NCI-H2029 treated with DMSO at 0.1 percent for 48 hours (cell line): ENCODE measurements at regions not wholly inside any gene's neighbourhood (a gene's known extent, or its start where the extent isn't known, plus 50 kb on each side); places are given as distances from the start of the nearest gene placed in this dataset.
"Not testable (repeated sequence)": the region's sequence is repeated elsewhere in the genome, so short reads cannot be mapped to it uniquely, and the experiment has no call there.

ENCODE experiments used
- DNase-seq: peaks from one replicate; lab custom pipeline; 2025; lab: John Stamatoyannopoulos, UW

GRCh38 chr15:94844538-94845389 is 613.4 kb downstream of the MCTP2 start:
- DNase-seq: no peak

DNA sequence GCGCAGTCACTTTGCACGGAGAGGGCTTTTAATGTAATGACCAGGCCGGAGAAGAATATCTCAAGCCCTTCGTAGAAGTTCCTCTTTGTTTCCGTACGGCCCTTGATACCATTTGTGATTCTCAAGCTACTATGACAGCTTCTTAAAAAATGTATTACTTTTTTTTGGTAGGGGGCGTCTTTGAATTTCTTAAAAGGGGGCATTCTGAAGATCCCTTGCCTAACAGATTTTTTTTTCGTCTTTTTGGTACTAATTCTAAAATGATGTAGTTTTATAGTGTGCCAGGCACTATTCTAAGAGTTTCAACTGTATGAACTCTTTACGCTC is 614.0 kb downstream of the MCTP2 start:
- no peak for DNase-seq

DNA sequence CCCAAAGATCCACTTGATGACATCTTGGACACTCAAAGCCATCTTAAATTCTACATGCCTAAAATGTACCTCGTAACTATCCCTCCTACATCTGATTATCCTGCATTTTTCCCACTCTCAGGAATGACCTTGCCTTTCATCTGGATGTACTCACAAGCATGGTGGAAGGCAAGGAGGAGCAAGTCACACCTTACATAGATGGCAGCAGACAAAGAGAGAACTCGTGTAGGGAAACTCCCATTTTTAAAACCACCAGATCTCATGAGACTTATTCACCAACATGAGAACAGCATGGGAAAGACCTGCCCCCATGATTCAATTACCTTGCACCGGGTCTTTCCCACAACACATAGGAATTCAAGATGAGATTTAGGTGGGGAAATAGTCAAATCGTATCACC is 616.0 kb downstream of the MCTP2 start:
- no peak for DNase-seq

DNA sequence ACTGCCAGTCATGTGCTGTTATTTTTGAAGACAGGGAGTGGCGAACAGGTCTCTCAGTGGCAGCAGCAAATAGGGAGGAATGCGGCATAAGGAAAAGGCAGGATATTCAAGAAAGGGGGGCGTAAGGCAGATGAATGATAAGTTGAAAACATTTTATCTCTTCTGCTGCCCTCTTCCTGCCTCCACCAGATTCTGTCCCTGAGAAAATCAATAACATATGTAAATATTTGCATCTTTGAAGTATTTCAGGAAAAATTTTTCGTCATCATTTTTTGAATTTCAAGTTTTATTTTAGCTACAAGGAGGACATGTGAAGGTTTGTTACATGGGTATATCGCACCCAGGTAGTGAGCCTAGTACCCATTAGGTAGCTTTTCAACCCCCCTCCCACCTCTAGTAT is 616.7 kb downstream of the MCTP2 start:
- no peak for DNase-seq

GRCh38 chr15:94855018-94855408 is 623.7 kb downstream of the MCTP2 start:
- no peak for DNase-seq

- DNase-seq: no peak
These were observed 624.3 kb downstream of the MCTP2 start for GRCh38 chr15:94855409-94856266.

DNA sequence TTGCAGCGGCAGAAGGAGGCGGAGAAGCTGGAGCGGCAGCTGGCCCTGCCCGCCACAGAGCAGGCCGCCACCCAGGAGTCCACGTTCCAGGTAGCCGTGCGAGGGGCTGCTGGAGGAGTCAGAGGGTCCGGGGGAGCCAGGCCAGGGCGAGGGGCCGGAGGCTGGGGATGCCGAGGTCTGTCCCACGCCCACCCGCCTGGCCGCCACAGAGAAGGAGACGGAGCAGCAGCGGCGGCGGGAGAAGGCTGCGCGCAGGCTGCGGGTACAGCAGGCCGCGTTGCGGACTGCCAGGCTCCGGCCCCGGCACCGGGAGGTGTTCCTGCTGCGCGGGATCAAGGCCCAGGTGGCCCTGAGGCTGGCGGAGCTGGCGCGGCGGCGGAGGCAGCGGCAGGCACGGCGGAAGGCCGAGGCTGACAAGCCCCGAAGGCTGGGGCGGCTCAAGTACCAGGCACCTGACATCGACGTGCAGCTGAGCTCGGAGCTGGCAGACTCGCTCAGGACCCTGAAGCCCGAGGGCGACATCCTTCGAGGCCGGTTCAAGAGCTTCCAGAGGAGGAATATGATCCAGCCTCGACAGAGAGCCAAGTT is 625.0 kb downstream of the MCTP2 start:
- no peak for DNase-seq

DNA sequence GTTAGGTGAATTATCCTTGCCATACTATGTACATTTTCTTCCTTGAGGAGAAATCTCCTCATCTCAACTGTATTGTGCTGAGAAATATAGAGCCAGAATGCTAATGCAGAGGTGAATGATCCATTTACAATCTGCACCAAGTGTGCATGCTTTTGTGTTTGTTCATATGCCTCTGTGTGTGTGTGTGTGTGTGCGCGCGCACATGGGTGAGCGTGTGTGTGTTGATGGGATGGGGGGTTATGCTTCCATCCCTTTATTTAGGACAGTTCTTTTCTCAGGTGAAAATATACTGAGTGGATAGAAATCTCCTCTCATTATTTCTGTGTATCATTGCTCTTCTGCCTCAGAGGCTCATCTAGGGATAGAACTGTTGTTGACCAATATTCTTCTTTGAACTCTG is 626.1 kb downstream of the MCTP2 start:
- no peak for DNase-seq

DNA sequence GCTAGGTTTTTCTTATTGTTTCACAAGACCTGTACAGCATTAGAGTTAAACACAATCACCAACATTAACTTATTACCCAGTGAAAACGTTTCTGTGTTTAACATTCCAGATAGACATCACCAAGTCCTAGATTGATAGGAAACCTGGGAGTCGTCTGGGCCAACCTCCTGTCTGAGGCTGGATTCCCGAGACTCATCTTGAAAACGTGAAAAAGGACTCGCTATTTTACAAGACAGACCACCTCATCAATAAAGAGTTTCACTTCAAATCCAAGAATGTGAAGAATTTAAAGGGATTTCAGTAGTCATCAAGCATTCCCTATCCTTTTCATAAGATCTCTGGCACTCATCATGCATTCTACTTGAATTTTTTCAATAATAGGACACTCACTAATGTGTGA is 626.6 kb downstream of the MCTP2 start:
- DNase-seq: no peak

GRCh38 chr15:94858449-94858848 is 627.1 kb downstream of the MCTP2 start:
- DNase-seq: no peak

- DNase-seq: no peak
These were observed 627.6 kb downstream of the MCTP2 start for GRCh38 chr15:94858920-94859319.

DNA sequence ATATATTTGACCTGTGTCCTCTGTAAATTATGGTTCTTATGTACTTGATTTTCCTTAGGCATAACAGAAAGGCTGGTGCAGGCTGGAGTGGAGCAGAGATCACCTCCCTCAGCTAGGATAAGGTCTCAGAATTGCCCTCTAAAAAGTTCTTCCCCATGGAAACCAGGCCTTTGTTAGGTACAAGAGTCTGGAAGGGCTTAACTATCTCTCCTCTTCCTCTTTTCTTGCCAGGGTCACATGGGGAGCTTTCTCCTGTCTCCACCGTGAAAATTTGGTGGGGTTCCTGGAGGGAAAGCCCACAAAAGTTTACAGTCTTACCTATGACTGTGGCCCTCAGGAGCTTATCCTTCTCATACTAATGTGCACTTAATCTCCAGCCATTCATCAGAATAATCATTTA is 633.2 kb downstream of the MCTP2 start:
- DNase-seq: no peak

- DNase-seq: not testable (repeated sequence)
These were observed 636.9 kb downstream of the MCTP2 start for GRCh38 chr15:94868265-94868664.

DNA sequence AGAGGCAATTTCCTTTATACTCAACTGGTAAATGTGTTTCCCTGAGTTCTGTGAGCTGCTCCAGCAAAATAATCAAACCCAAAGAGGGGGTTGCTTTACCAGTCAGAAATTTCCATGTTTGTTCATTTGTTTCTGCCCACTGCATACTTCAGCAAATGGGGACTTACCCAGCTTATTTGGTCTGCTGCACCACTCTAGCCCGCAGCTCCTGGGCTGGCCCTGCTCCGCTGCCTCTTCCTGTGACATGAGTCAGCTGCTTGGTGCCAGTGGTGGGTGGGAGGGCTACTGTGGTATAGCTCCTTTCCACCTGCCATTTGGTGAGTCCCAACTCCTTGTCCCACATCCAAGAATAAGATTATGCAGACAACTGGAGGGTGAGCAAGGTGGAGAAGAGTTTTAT is 644.2 kb downstream of the MCTP2 start:
- no peak for DNase-seq

GRCh38 chr15:94877833-94878232 is 646.5 kb downstream of the MCTP2 start:
- no peak for DNase-seq

DNA sequence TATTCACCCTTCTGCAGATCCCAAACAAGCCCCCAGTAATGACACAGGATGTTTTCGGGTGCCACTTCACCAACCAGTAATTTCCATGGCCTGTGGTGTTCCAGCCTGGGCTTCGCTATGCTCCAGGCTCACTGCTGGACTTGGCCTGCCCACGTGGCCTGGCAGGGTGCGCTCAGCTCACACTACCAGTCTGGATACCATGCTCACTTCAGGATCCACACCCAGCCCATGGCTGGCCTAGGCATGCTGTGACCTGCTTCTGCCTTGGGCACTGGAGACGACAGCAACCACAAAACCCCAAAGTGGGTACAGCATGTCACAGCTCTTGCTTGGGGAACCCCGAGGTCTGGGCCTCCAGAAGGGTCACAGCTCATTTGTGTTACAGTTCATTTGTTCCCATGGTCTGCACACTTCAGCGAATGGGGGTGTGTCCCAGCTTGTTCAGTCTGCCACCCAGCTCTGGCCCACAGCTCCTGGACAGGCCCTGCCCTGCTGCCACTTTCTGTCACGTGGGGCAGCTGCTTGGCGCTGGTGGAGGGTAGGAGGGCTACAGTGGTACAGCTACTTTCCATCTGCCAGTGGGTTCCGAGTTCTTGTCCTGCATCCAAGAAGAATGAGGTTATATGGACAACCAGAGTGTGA is 650.8 kb downstream of the MCTP2 start:
- no peak for DNase-seq

GRCh38 chr15:94887391-94887790 is 656.0 kb downstream of the MCTP2 start:
- DNase-seq: no peak

- DNase-seq: no peak
These were observed 657.8 kb downstream of the MCTP2 start for GRCh38 chr15:94889153-94889552.

GRCh38 chr15:94893091-94893490 is 661.7 kb downstream of the MCTP2 start:
- DNase-seq: no peak

DNA sequence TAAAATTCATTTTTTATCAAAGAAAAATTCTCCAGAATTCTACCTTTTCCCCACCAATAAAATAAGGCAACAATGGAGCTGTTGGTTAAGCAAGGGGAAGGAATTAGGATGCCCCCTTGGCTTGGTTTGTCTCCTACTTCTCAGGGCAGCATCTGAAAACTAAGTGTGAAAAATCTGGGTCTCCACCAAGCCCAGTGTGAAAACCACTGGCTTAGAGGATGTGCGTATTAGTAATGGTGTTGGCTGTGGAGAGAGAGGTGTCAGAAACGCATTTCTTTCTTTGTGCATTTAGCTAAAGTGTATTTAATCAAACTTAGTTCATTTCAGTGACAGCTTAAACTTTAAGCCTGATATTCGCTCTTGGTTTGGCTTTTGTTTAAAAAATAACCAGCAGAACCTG is 662.7 kb downstream of the MCTP2 start:
- DNase-seq: no peak

- no peak for DNase-seq
These were observed 678.1 kb downstream of the MCTP2 start for GRCh38 chr15:94909510-94909909.

GRCh38 chr15:94910166-94910565 is 678.8 kb downstream of the MCTP2 start:
- DNase-seq: no peak

DNA sequence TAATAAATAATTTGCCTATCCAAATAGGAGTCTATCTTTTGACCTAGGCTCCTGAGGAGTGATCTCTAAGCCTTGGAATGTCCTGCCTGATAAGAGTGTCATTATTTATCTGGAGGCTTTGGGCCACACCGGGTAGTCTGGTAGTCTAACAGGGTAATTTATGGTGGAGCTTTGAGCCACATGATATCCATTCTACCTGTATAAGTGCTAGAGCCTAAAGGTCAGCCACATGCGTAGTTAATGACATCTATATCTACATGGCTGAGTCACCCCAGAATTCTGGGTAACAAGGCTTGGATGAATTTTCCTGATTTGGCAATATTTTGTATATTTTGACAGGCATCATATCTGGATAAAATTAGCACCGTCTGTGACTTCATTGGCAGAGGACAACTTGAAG is 681.4 kb downstream of the MCTP2 start:
- no peak for DNase-seq
